PC-9 (cell line): ENCODE measurements at regions not wholly inside any gene's neighbourhood (a gene's known extent, or its start where the extent isn't known, plus 50 kb on each side); places are given as distances from the start of the nearest gene placed in this dataset.

Source experiments
- BruUV-seq: library from RNA; stranded (reverse); fragments of 400-500 nt; replicated peaks from 2 replicates; lab custom pipeline; 2021; lab: Mats Ljungman, UMichigan
- CTCF ChIA-PET: fragments of 300-600 bp; sonication (Branson Sonifier 250); formaldehyde crosslinking; loops from one replicate; lab custom pipeline; 2022; ENCODE audit warnings: antibody characterized with exemption; lab: Charles Lee
- POLR2A ChIA-PET: fragments of 300-600 bp; sonication (Branson Sonifier 250); formaldehyde crosslinking; loops from one replicate; lab custom pipeline; 2022; ENCODE audit warnings: antibody characterized with exemption; ENCODE audit not compliant: unreplicated experiment; lab: Charles Lee
- DNase-seq, 2 experiments: peaks; one replicate each; pipeline versions ENCODE4 v3.0.0 to v3.0.0-alpha.2; 2015 to 2022; ENCODE audit warnings: mixed read lengths in 1 of 2
- H2AFZ ChIP-seq: fragments of 200-600 bp; sonication (generic); 2 replicates; pipeline ENCODE4 v1.8.1; 2017; ENCODE audit warnings: antibody characterized with exemption
- H3F3A ChIP-seq: fragments of 200-600 bp; sonication (generic); 2 replicates; pipeline ENCODE4 v1.8.1; 2017; ENCODE audit warnings: antibody characterized with exemption, mild to moderate bottlenecking, low read depth; ENCODE audit not compliant: insufficient read depth
- H3K27ac ChIP-seq: fragments of 200-600 bp; sonication (generic); 2 replicates; pipeline ENCODE4 v1.6.1; 2016; ENCODE audit warnings: mixed run types
- H3K27me3 ChIP-seq: fragments of 200-600 bp; sonication (generic); 2 replicates; pipeline ENCODE4 v1.6.1; 2016; ENCODE audit warnings: low read depth, mixed run types; ENCODE audit not compliant: insufficient read depth
- H3K36me3 ChIP-seq: fragments of 200-600 bp; sonication (generic); 2 replicates; pipeline ENCODE4 v1.6.1; 2016; ENCODE audit warnings: low read depth, mixed run types
- H3K4me1 ChIP-seq: fragments of 200-600 bp; sonication (generic); replicated peaks from 2 replicates; pipeline ENCODE4 v1.6.1; 2016; ENCODE audit warnings: mixed run types; ENCODE audit not compliant: insufficient read depth
- H3K4me2 ChIP-seq: fragments of 200-600 bp; sonication (generic); 2 replicates; pipeline ENCODE4 v1.6.1; 2017; ENCODE audit warnings: mixed run types
- H3K4me3 ChIP-seq: fragments of 200-600 bp; sonication (generic); 2 replicates; pipeline ENCODE4 v1.6.1; 2016; ENCODE audit warnings: mixed run types
- H3K79me2 ChIP-seq: fragments of 200-600 bp; sonication (generic); 2 replicates; pipeline ENCODE4 v1.6.1; 2017; ENCODE audit warnings: low read depth, mixed run types
- H3K9me2 ChIP-seq: fragments of 200-600 bp; sonication (generic); 2 replicates; pipeline ENCODE4 v1.8.1; 2017; ENCODE audit warnings: mild to moderate bottlenecking; ENCODE audit not compliant: insufficient read depth
- H3K9me3 ChIP-seq: fragments of 200-600 bp; sonication (generic); 2 replicates; pipeline ENCODE4 v1.8.1; 2016; ENCODE audit warnings: low read depth; ENCODE audit not compliant: insufficient read depth
- H4K20me1 ChIP-seq: fragments of 200-600 bp; sonication (generic); 2 replicates; pipeline ENCODE4 v1.8.1; 2017; ENCODE audit not compliant: insufficient read depth
- CTCF ChIP-seq: fragments of 200-600 bp; sonication (generic); conservative IDR thresholded peaks from 2 replicates; pipeline ENCODE4 v1.6.1; 2017; ENCODE audit warnings: mixed run types, antibody characterized with exemption, mild to moderate bottlenecking, moderate library complexity
- EZH2 ChIP-seq: fragments of 200-600 bp; sonication (generic); IDR thresholded peaks from 2 replicates; pipeline ENCODE4 v1.8.0; 2017; ENCODE audit warnings: antibody characterized with exemption, low read depth
- intact Hi-C: fragments of 100-400 bp; cut with micrococcal nuclease; formaldehyde crosslinking; loops from one replicate; pipeline ENCODE4 v1.10.0; 2022; ENCODE audit not compliant: unreplicated experiment

GRCh38 chr4:164396439-164396838, 357.5 kb upstream of the SMIM31 start:
- Histone ChIP-seq H3K27me3 (no peaks in the 10 kb centered on the region), H3F3A (no peaks in the 10 kb centered on the region), H3K9me3 (no peaks in the 10 kb centered on the region), H3K4me1 (no peaks in the 10 kb centered on the region), H3K9me2 (no peaks in the 10 kb centered on the region), H3K4me2 (no peak overlapping the region), H3K27ac (no peak overlapping the region), H4K20me1 (no peaks in the 10 kb centered on the region), H3K4me3 (no peak overlapping the region), H3K79me2 (no peaks in the 10 kb centered on the region), H3K36me3 (no peaks in the 10 kb centered on the region), H2AFZ (no peak overlapping the region)
- ChIA-PET CTCF (no interaction called here), POLR2A (no interaction called here)
- DNase-seq = no peak
- BruUV-seq = no TSS peak
- no peak for TF ChIP-seq CTCF
- TF ChIP-seq EZH2 = no peak
- intact Hi-C loops = no loop called here

- TF ChIP-seq CTCF (no peak), EZH2 (no peak)
Observed at GRCh38 chr4:164402554-164402953, 351.4 kb upstream of the SMIM31 start.

GRCh38 chr4:164405774-164406173, 348.2 kb upstream of the SMIM31 start:
- H4K20me1 ChIP-seq = no peaks in the 10 kb centered on the region
- ChIA-PET CTCF (no interaction called here), POLR2A (no interaction called here)
- no peaks in the 10 kb centered on the region for H3K36me3 ChIP-seq
- no peaks in the 10 kb centered on the region for H3K79me2 ChIP-seq
- DNase-seq = no peak
- H3K27me3 ChIP-seq = no peaks in the 10 kb centered on the region
- TF ChIP-seq EZH2 = no peak
- TF ChIP-seq CTCF = no peak
- no peak overlapping the region for H3K27ac ChIP-seq
- BruUV-seq = no TSS peak
- intact Hi-C loops = no loop called here
- no peak overlapping the region for H3K4me2 ChIP-seq
- no peaks in the 10 kb centered on the region for H3F3A ChIP-seq
- no peaks in the 10 kb centered on the region for H3K9me2 ChIP-seq
- no peaks in the 10 kb centered on the region for H3K4me1 ChIP-seq
- no peak overlapping the region for H3K4me3 ChIP-seq
- no peak overlapping the region for H2AFZ ChIP-seq
- H3K9me3 ChIP-seq = no peaks in the 10 kb centered on the region

More at GRCh38 chr4:164402554-164402953, 351.4 kb upstream of the SMIM31 start:
- no peak overlapping the region for H2AFZ ChIP-seq
- POLR2A ChIA-PET = no interaction called here
- H3K9me2 ChIP-seq = no peaks in the 10 kb centered on the region
- no peaks in the 10 kb centered on the region for H3K9me3 ChIP-seq
- H3K27me3 ChIP-seq = no peaks in the 10 kb centered on the region
- no peak overlapping the region for H3K4me2 ChIP-seq
- no peak for DNase-seq
- H3F3A ChIP-seq = no peaks in the 10 kb centered on the region
- no peak overlapping the region for H3K4me3 ChIP-seq
- no TSS peak for BruUV-seq
- intact Hi-C loops = no loop called here
- CTCF ChIA-PET = no interaction called here
- H3K27ac ChIP-seq = no peak overlapping the region
- no peaks in the 10 kb centered on the region for H3K79me2 ChIP-seq
- no peaks in the 10 kb centered on the region for H4K20me1 ChIP-seq
- no peaks in the 10 kb centered on the region for H3K36me3 ChIP-seq
- H3K4me1 ChIP-seq = no peaks in the 10 kb centered on the region
